ENCODE measurements at regions not wholly inside any gene's neighbourhood (a gene's known extent, or its start where the extent isn't known, plus 50 kb on each side); places are given as distances from the start of the nearest gene placed in this dataset.

- DNase-seq = no peak
Observed at GRCh38 chr22:49197505-49197904, 630.2 kb downstream of the BRD1 start.

- DNase-seq = no peak
Observed at GRCh38 chr22:49196046-49196511, 631.6 kb downstream of the BRD1 start.

- DNase-seq = no peak
Observed at GRCh38 chr22:49195636-49196035, 632.0 kb downstream of the BRD1 start.

- DNase-seq = no peak
Observed at GRCh38 chr22:49193901-49194465, 633.7 kb downstream of the BRD1 start.

GRCh38 chr22:49193348-49193747 lies 634.3 kb downstream of the BRD1 start:
- DNase-seq = no peak

- DNase-seq = no peak
Observed at GRCh38 chr22:49192857-49193250, 634.8 kb downstream of the BRD1 start.

- DNase-seq = no peak
Observed at GRCh38 chr22:49192180-49192856, 635.4 kb downstream of the BRD1 start.

- DNase-seq = no peak
Observed at GRCh38 chr22:49191506-49191980, 636.1 kb downstream of the BRD1 start.

- DNase-seq = no peak
Observed at GRCh38 chr22:49190816-49191505, 636.7 kb downstream of the BRD1 start.

- DNase-seq = no peak
Observed at GRCh38 chr22:49189871-49190270, 637.8 kb downstream of the BRD1 start.

- DNase-seq = no peak
Observed at GRCh38 chr22:49188591-49188990, 639.1 kb downstream of the BRD1 start.

GRCh38 chr22:49188091-49188490 lies 639.6 kb downstream of the BRD1 start:
- no peak for DNase-seq

- no peak for DNase-seq
Observed at GRCh38 chr22:49186762-49187161, 640.9 kb downstream of the BRD1 start.

GRCh38 chr22:49186293-49186692 lies 641.4 kb downstream of the BRD1 start:
- no peak for DNase-seq

- DNase-seq = no peak
Observed at GRCh38 chr22:49185312-49185969, 642.2 kb downstream of the BRD1 start.

GRCh38 chr22:49184736-49185135 lies 642.9 kb downstream of the BRD1 start:
- no peak for DNase-seq

- no peak for DNase-seq
Observed at GRCh38 chr22:49183826-49184216, 643.9 kb downstream of the BRD1 start.

- no peak for DNase-seq
Observed at GRCh38 chr22:49183208-49183825, 644.4 kb downstream of the BRD1 start.

GRCh38 chr22:49182416-49182815 lies 645.3 kb downstream of the BRD1 start:
- no peak for DNase-seq

- no peak for DNase-seq
Observed at GRCh38 chr22:49181942-49182341, 645.7 kb downstream of the BRD1 start.

- no peak for DNase-seq
Observed at GRCh38 chr22:49181431-49181830, 646.2 kb downstream of the BRD1 start.

GRCh38 chr22:49180683-49181024 lies 647.0 kb downstream of the BRD1 start:
- DNase-seq = no peak
